Thoracic aorta (tissue), 2 donors: ENCODE measurements at regions not wholly inside any gene's neighbourhood (a gene's known extent, or its start where the extent isn't known, plus 50 kb on each side); places are given as distances from the start of the nearest gene placed in this dataset.

Experiments
- ATAC-seq: fragments of 150-250 bp; one replicate; pipeline ENCODE4 v1.8.0; 2017; ENCODE audit warnings: low read depth; ENCODE audit not compliant: insufficient number of reproducible peaks, low FRiP score
- DNase-seq: peaks from one replicate; pipeline ENCODE4 v3.0.0-alpha.2; 2020; ENCODE audit warnings: low spot score
- H3K27ac ChIP-seq, 2 donors: fragments of 200-600 bp; sonication (generic); 1 replicate in 1 of 2; 2 replicates in 1 of 2; pipeline ENCODE4 v1.5.1; 2016; ENCODE audit warnings: mild to moderate bottlenecking in 2 of 2, moderate library complexity in 2 of 2
- H3K27me3 ChIP-seq: fragments of 200-600 bp; sonication (generic); replicated peaks from 2 replicates; pipeline ENCODE4 v1.6.0; 2016; ENCODE audit warnings: mild to moderate bottlenecking; ENCODE audit not compliant: insufficient read depth
- H3K36me3 ChIP-seq: fragments of 200-600 bp; sonication (generic); one replicate; pipeline ENCODE4 v1.5.1; 2016
- H3K4me1 ChIP-seq, 2 donors: fragments of 200-600 bp; sonication (generic); 1 replicate in 1 of 2; 2 replicates in 1 of 2; pipeline versions ENCODE4 v1.5.1 to v1.6.0; 2016; ENCODE audit warnings: low read depth in 2 of 2, mild to moderate bottlenecking in 1 of 2; ENCODE audit not compliant: control insufficient read depth in 1 of 2
- H3K4me3 ChIP-seq: fragments of 200-600 bp; sonication (generic); 2 replicates; pipeline ENCODE4 v1.5.1; 2016; ENCODE audit warnings: mild to moderate bottlenecking
- H3K9me3 ChIP-seq: fragments of 200-600 bp; sonication (generic); 2 replicates; pipeline ENCODE4 v1.5.1; 2016
- TF ChIP-seq, protein P1 (sequence below): fragments of 200-600 bp; sonication (generic); IDR thresholded peaks from one replicate; pipeline ENCODE4 v1.5.1; 2019; ENCODE audit warnings: antibody characterized with exemption

DNA sequence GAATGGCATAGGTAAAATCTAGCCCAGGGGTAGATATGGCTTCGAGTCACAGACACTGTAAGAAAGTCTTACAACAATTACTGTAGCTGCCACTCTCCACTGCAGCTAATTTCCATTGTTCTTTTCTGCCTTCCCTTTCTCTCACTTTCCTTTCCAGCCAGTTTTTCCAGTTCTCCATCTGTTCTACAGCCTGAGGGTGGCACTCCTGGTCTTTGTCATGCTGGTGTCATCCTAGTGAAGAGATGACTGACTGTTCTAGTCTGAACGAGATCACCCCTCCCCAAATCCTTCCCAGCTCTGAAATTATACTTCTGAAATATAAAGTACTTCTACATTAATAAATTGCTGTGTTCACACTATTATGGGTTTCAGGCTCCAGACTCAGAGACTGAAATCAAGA is 74.2 kb upstream of the CSRP2 start:
- DNase-seq (no peak), ATAC-seq (no peak)
- H3K27me3 ChIP-seq: no peaks in the 10 kb centered on the region
- peaks cover 3 to 8% of the 10 kb centered on the region in 2 donors for H3K4me1 ChIP-seq
- H3K27ac ChIP-seq: peak overlapping the region in 1 of 2 donors; percentile 37
- no peaks in the 10 kb centered on the region for H3K36me3 ChIP-seq
- no peaks in the 10 kb centered on the region for H3K9me3 ChIP-seq
- TF ChIP-seq, protein P1, sequence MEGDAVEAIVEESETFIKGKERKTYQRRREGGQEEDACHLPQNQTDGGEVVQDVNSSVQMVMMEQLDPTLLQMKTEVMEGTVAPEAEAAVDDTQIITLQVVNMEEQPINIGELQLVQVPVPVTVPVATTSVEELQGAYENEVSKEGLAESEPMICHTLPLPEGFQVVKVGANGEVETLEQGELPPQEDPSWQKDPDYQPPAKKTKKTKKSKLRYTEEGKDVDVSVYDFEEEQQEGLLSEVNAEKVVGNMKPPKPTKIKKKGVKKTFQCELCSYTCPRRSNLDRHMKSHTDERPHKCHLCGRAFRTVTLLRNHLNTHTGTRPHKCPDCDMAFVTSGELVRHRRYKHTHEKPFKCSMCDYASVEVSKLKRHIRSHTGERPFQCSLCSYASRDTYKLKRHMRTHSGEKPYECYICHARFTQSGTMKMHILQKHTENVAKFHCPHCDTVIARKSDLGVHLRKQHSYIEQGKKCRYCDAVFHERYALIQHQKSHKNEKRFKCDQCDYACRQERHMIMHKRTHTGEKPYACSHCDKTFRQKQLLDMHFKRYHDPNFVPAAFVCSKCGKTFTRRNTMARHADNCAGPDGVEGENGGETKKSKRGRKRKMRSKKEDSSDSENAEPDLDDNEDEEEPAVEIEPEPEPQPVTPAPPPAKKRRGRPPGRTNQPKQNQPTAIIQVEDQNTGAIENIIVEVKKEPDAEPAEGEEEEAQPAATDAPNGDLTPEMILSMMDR: no peak
- H3K4me3 ChIP-seq: no peak overlapping the region

DNA sequence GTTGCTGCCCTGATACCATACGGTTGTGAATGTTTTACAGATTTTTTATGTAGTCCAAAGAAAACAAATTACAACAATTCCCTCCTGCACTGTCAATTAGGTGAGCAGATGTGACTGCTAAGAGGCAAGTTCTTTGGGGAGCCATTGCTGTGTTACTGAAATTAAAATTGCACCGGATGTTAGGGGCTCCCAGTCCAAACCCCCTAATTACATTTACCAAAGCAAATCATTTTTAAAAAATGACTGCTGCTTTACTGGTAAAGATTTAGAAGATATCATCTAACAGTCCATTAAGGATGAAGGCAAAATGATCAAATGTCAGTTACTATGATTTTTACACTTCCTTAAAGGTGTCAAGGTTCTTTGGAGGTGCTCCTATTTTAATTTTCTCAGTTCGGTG is 70.1 kb upstream of the CSRP2 start:
- Histone ChIP-seq H3K27ac (no peak overlapping the region), H3K4me1 (peaks cover 3 to 8% of the 10 kb centered on the region in 2 donors), H3K36me3 (no peaks in the 10 kb centered on the region), H3K27me3 (no peaks in the 10 kb centered on the region), H3K9me3 (no peaks in the 10 kb centered on the region), H3K4me3 (no peak overlapping the region)
- TF ChIP-seq, protein P1: no peak
- no peak for DNase-seq
- no peak for ATAC-seq

- Histone ChIP-seq H3K4me1 (no peaks in the 10 kb centered on the region), H3K27me3 (no peaks in the 10 kb centered on the region), H3K9me3 (no peaks in the 10 kb centered on the region), H3K27ac (no peak overlapping the region), H3K36me3 (no peaks in the 10 kb centered on the region), H3K4me3 (no peak overlapping the region)
- DNase-seq: no peak
- TF ChIP-seq, protein P1: no peak
- no peak for ATAC-seq
Observed at GRCh38 chr12:76947304-76947703, 68.5 kb upstream of the CSRP2 start.

DNA sequence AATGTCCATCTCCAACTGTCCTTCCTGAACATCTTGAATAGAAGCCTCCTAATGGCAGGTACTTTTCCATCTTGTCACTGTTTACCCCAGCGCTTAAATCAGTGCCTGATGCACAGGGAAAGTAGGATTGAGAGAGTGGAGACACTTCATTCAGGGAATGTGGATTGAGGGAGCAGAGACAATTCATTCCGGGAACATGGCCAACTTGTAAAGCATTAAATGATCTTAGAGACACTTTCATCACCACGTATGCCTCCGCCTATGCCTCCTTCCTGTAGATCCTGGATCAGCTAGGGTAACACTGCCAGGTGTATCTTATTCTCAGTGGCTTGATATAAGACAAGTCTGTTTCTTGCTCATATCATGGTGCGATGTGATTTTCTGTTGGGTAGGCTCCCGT is 67.6 kb upstream of the CSRP2 start:
- no peaks in the 10 kb centered on the region for H3K27me3 ChIP-seq
- H3K27ac ChIP-seq: no peak overlapping the region
- no peak overlapping the region for H3K4me3 ChIP-seq
- no peak for ATAC-seq
- DNase-seq: no peak
- H3K36me3 ChIP-seq: no peaks in the 10 kb centered on the region
- H3K4me1 ChIP-seq: no peaks in the 10 kb centered on the region
- TF ChIP-seq, protein P1: no peak
- no peaks in the 10 kb centered on the region for H3K9me3 ChIP-seq

GRCh38 chr12:76945867-76946266 is 67.0 kb upstream of the CSRP2 start:
- Histone ChIP-seq H3K36me3 (no peaks in the 10 kb centered on the region), H3K9me3 (no peaks in the 10 kb centered on the region), H3K4me3 (no peak overlapping the region), H3K27me3 (no peaks in the 10 kb centered on the region), H3K27ac (no peak overlapping the region), H3K4me1 (no peaks in the 10 kb centered on the region)
- DNase-seq (no peak), ATAC-seq (no peak)
- TF ChIP-seq, protein P1: no peak
